ENCODE measurements at regions not wholly inside any gene's neighbourhood (a gene's known extent, or its start where the extent isn't known, plus 50 kb on each side); places are given as distances from the start of the nearest gene placed in this dataset.
A peak's percentile ranks its signal among the peaks of the same experiment; 100 is the strongest.

DNA sequence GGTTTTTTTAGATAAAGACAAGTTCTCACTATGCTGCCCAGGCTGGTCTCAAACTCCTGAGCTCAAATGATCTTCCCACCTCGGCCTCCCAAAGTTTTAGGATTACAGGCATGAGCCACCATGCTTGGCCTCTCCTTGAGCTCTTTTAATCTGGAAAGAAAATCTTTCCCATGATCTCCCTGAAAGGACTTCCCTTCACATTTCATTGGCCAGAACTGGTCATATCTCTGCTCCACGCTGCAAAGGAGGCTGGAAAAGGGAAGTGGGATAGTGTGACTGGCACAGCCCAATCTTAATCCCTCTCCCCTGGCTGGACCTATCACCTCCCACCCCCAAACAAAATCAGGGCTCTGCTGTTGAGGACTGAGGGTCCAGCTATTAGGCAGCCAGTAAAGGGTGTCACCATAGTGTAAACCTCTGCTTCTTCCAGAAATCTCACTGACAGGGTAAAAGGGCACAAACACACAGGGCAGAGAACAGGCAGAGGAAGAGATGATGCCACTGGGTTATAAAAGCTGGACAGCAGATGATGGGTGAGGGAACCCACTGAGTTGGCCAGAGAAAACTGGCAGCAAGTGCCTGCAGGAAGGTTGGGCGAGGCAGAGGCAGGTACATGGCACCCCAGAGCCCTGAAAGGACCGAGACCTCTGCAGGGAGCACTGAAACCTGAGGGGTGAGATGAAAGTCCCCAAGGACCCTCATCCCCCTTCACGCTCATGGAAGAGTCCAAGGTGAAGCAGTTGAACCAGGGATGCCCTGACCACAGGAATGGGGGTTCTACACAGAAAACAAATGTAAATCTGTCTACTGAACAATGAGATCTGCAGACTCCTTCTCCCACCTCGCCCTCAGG, 83.1 kb upstream of the PTPN1 start:
- Mint-ChIP-seq H3K4me1 (ENCODE audit: low read depth) (peaks cover 18% of the 10 kb centered on the region), H3K36me3 (ENCODE audit: insufficient read depth) (no peaks in the 10 kb centered on the region), H3K27me3 (peaks cover 8% of the 10 kb centered on the region), H3K27ac (peak overlapping the region; percentile 38), H3K9me3 (ENCODE audit: low read depth) (no peaks in the 10 kb centered on the region), H3K4me3 (ENCODE audit: low read depth) (no peak overlapping the region)
- DNase-seq (ENCODE audit: low spot score, unreplicated experiment) = no peak
- TF ChIP-seq, protein P1, sequence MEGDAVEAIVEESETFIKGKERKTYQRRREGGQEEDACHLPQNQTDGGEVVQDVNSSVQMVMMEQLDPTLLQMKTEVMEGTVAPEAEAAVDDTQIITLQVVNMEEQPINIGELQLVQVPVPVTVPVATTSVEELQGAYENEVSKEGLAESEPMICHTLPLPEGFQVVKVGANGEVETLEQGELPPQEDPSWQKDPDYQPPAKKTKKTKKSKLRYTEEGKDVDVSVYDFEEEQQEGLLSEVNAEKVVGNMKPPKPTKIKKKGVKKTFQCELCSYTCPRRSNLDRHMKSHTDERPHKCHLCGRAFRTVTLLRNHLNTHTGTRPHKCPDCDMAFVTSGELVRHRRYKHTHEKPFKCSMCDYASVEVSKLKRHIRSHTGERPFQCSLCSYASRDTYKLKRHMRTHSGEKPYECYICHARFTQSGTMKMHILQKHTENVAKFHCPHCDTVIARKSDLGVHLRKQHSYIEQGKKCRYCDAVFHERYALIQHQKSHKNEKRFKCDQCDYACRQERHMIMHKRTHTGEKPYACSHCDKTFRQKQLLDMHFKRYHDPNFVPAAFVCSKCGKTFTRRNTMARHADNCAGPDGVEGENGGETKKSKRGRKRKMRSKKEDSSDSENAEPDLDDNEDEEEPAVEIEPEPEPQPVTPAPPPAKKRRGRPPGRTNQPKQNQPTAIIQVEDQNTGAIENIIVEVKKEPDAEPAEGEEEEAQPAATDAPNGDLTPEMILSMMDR (IDR thresholded peaks at IDR 0.05; ENCODE audit: unreplicated experiment) = no peak

DNA sequence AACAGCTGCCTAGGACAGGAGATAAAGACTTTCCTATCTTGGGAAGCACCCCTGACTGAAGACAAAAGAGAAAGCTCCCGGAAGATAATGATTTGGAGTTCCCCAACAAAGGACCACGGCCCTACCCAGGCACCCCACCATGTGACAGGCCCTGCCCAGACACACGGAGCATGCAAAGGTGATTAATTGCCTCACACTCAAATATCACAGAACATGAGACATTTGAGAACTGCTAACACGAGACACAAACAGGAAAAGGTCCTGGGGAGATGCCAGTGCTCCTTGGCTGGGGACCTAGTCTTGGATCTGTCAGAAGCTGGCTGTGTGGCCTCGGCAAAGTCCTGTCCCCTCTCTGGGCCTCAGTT, 82.5 kb upstream of the PTPN1 start:
- Mint-ChIP-seq H3K4me3 (ENCODE audit: low read depth) (no peak overlapping the region), H3K27ac (peak overlapping the region; percentile 38), H3K36me3 (ENCODE audit: insufficient read depth) (no peaks in the 10 kb centered on the region), H3K4me1 (ENCODE audit: low read depth) (peaks cover 13% of the 10 kb centered on the region), H3K9me3 (ENCODE audit: low read depth) (no peaks in the 10 kb centered on the region), H3K27me3 (peaks cover 8% of the 10 kb centered on the region)
- no peak for DNase-seq (ENCODE audit: low spot score, unreplicated experiment)
- TF ChIP-seq, protein P1 (IDR thresholded peaks at IDR 0.05; ENCODE audit: unreplicated experiment) = no peak

DNA sequence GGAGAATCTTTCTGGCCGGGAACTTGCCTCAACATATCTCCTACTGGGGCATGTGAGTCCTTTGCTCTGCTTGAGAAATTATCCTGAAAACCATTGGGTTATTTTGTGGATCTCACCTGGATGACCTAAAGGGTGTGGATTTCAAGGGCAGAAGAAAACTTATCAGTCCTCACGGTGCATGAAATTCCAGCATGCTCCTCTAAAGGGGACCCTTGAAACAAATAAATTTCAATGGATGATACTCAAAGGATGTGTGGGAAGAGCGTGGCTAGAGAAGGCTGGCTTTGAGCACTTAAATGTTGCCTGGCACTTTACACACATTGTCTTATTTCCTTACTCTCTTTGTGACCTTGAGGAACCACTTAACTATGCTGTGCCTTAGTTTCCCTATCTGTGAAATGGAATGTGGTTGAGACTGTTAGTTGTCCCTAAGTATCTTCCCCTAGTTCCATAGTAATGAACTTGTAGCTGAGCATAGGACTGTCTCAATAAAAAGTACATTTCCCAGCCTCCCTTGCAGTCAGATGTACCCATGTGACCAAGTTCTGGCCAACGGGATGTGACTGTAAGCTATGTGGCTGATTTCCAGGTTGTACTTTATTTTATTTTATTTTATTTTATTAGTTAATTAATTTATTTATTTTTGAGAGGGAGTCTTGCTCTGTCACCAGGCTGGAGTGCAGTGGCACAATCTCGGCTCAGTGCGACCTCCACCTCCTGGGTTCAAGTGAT, 81.9 kb upstream of the PTPN1 start:
- H3K36me3 Mint-ChIP-seq (ENCODE audit: insufficient read depth) = no peaks in the 10 kb centered on the region
- TF ChIP-seq, protein P1 (IDR thresholded peaks at IDR 0.05; ENCODE audit: unreplicated experiment) = no peak
- H3K4me3 Mint-ChIP-seq (ENCODE audit: low read depth) = no peak overlapping the region
- H3K27ac Mint-ChIP-seq = no peak overlapping the region
- DNase-seq (ENCODE audit: low spot score, unreplicated experiment) = no peak
- peaks cover 8% of the 10 kb centered on the region for H3K27me3 Mint-ChIP-seq
- no peaks in the 10 kb centered on the region for H3K9me3 Mint-ChIP-seq (ENCODE audit: low read depth)
- peaks cover 12% of the 10 kb centered on the region for H3K4me1 Mint-ChIP-seq (ENCODE audit: low read depth)

DNA sequence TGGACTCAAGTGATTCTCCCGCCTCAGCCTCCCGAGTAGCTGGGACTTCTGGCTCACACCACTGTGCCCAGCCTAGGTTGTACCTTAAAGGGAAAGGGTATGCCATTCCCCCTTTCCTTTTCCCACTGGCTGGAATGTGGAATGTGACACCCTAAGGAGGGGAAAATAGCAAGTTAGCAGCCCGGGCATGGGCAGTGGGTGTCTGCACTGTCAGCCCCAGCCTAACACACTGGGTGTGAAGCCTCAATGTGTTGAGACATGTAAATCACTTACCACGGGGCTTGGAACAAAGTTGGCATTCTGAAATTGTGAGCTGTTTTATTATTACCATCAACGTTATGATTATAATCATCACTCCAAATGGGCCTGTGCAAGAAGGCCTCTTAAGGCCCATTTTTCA, 80.8 kb upstream of the PTPN1 start:
- Mint-ChIP-seq H3K27ac (no peak overlapping the region), H3K9me3 (ENCODE audit: low read depth) (peaks cover under 1% of the 10 kb centered on the region), H3K4me3 (ENCODE audit: low read depth) (no peak overlapping the region), H3K27me3 (peaks cover 8% of the 10 kb centered on the region), H3K4me1 (ENCODE audit: low read depth) (peaks cover 7% of the 10 kb centered on the region), H3K36me3 (ENCODE audit: insufficient read depth) (no peaks in the 10 kb centered on the region)
- TF ChIP-seq, protein P1 (IDR thresholded peaks at IDR 0.05; ENCODE audit: unreplicated experiment) = no peak
- no peak for DNase-seq (ENCODE audit: low spot score, unreplicated experiment)

DNA sequence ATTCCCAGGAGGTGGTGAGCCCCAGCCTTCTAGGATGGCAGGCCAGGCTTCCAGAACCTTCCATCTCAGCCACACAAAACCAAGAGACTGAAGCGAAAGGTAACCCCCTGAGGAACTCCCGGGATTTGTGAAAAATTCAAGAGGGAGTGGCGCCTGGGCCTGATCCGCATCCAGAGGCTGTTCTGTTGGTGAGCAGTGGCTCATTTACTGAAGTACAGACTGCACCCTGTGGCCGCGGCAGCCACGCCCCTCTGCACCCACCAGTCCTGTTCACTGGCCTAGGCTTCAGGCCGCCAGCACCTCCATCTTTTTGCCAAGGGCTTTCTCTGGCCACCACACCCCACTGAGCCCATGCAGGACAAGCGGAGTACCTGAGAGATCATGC, 79.1 kb upstream of the PTPN1 start:
- TF ChIP-seq, protein P1 (IDR thresholded peaks at IDR 0.05; ENCODE audit: unreplicated experiment) = no peak
- Mint-ChIP-seq H3K9me3 (ENCODE audit: low read depth) (peaks cover 3% of the 10 kb centered on the region), H3K4me3 (ENCODE audit: low read depth) (no peak overlapping the region), H3K27ac (no peak overlapping the region), H3K27me3 (peaks cover 8% of the 10 kb centered on the region), H3K36me3 (ENCODE audit: insufficient read depth) (no peaks in the 10 kb centered on the region), H3K4me1 (ENCODE audit: low read depth) (peaks cover 7% of the 10 kb centered on the region)
- DNase-seq (ENCODE audit: low spot score, unreplicated experiment) = no peak

Measured in progenitor cell of endocrine pancreas (in vitro differentiated cells).